H1 (cell line): ENCODE measurements at regions not wholly inside any gene's neighbourhood (a gene's known extent, or its start where the extent isn't known, plus 50 kb on each side); places are given as distances from the start of the nearest gene placed in this dataset.

ENCODE experiments used
- BCL11A ChIP-seq, 2 experiments: IDR thresholded peaks; one replicate each; pipeline ENCODE4 v1.6.1; 2011; ENCODE audit warnings: low read depth in 2 of 2, low read length in 2 of 2, mild to moderate bottlenecking in 2 of 2
- EP300 ChIP-seq, 2 experiments: IDR thresholded peaks; 1 replicate in 1 of 2; 2 replicates in 1 of 2; pipeline ENCODE4 v1.6.1; 2011 to 2012; ENCODE audit warnings: low read depth in 2 of 2, low read length in 2 of 2, mild to moderate bottlenecking in 2 of 2, borderline replicate concordance in 1 of 2, inconsistent platforms in 1 of 2, moderate library complexity in 1 of 2
- GTF2F1 ChIP-seq: IDR thresholded peaks from 2 replicates; pipeline ENCODE4 v1.6.1; 2012; ENCODE audit warnings: low read depth, low read length, improper control_type of control experiment, borderline replicate concordance
- HDAC2 ChIP-seq, 2 experiments: fragments of 300-600 bp in 1 of 2; sonication (generic) in 1 of 2; IDR thresholded peaks; 2 replicates each; pipeline ENCODE4 v1.6.1; 2011 to 2012; ENCODE audit warnings: low read depth in 2 of 2, low read length in 2 of 2, mild to moderate bottlenecking in 2 of 2, moderate library complexity in 2 of 2, borderline replicate concordance in 1 of 2, inconsistent platforms in 1 of 2
- POLR2AphosphoS5 ChIP-seq: IDR thresholded peaks from 2 replicates; pipeline ENCODE4 v1.6.1; 2011; ENCODE audit warnings: low read depth, low read length
- TF ChIP-seq, protein P1 (sequence below), 3 experiments: IDR thresholded peaks; 1 replicate in 2 of 3; 2 replicates in 1 of 3; pipeline versions ENCODE4 v1.5.1 to v1.6.1; 2011; ENCODE audit warnings: low read length in 3 of 3, mild to moderate bottlenecking in 3 of 3, inconsistent platforms in 2 of 3, low read depth in 1 of 3, moderate library complexity in 1 of 3; ENCODE audit not compliant: insufficient read depth in 1 of 3; ENCODE audit errors: control extremely low read depth in 1 of 3

- TF ChIP-seq, protein P1, sequence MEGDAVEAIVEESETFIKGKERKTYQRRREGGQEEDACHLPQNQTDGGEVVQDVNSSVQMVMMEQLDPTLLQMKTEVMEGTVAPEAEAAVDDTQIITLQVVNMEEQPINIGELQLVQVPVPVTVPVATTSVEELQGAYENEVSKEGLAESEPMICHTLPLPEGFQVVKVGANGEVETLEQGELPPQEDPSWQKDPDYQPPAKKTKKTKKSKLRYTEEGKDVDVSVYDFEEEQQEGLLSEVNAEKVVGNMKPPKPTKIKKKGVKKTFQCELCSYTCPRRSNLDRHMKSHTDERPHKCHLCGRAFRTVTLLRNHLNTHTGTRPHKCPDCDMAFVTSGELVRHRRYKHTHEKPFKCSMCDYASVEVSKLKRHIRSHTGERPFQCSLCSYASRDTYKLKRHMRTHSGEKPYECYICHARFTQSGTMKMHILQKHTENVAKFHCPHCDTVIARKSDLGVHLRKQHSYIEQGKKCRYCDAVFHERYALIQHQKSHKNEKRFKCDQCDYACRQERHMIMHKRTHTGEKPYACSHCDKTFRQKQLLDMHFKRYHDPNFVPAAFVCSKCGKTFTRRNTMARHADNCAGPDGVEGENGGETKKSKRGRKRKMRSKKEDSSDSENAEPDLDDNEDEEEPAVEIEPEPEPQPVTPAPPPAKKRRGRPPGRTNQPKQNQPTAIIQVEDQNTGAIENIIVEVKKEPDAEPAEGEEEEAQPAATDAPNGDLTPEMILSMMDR (IDR thresholded peaks at IDR 0.05; ENCODE audit: control extremely low read depth in 1 of 3, insufficient read depth in 1 of 3, low read depth in 1 of 3, low read length in 3 of 3), result no peak
- TF ChIP-seq HDAC2 (IDR thresholded peaks at IDR 0.05; ENCODE audit: borderline replicate concordance in 1 of 2, low read depth in 2 of 2, low read length in 2 of 2), result no peak
- TF ChIP-seq GTF2F1, result no peak
- no peak for TF ChIP-seq POLR2AphosphoS5
- TF ChIP-seq BCL11A (IDR thresholded peaks at IDR 0.05; ENCODE audit: low read depth in 2 of 2, low read length in 2 of 2), result no peak
- no peak for TF ChIP-seq EP300 (IDR thresholded peaks at IDR 0.05; ENCODE audit: borderline replicate concordance in 1 of 2, low read depth in 2 of 2, low read length in 2 of 2)
These were observed 89.8 kb upstream of the AKR1E2 start for GRCh38 chr10:4736183-4736582.
